Karpas-422 (cell line): ENCODE measurements at regions not wholly inside any gene's neighbourhood (a gene's known extent, or its start where the extent isn't known, plus 50 kb on each side); places are given as distances from the start of the nearest gene placed in this dataset.
A peak's percentile ranks its signal among the peaks of the same experiment; 100 is the strongest.
"Not testable (repeated sequence)": the region's sequence is repeated elsewhere in the genome, so short reads cannot be mapped to it uniquely, and the experiment has no call there.

ENCODE experiments used
- DNase-seq: peaks from one replicate; pipeline ENCODE4 v3.0.0-alpha.2; 2015
- H2AFZ ChIP-seq: fragments of 200-600 bp; sonication (generic); 2 replicates; pipeline ENCODE4 v1.6.1; 2014; ENCODE audit warnings: antibody characterized with exemption, low read length, mixed read lengths
- H3K27ac ChIP-seq: fragments of 200-600 bp; sonication (generic); 2 replicates; pipeline ENCODE4 v1.5.1; 2014; ENCODE audit warnings: mild to moderate bottlenecking, low read length, moderate library complexity
- H3K27me3 ChIP-seq: fragments of 200-600 bp; sonication (generic); 2 replicates; pipeline ENCODE4 v1.6.1; 2014; ENCODE audit warnings: low read length, mixed read lengths
- H3K36me3 ChIP-seq: fragments of 200-600 bp; sonication (generic); 2 replicates; pipeline ENCODE4 v1.6.1; 2014; ENCODE audit warnings: low read length, mixed read lengths; ENCODE audit not compliant: insufficient read depth
- H3K4me1 ChIP-seq: fragments of 200-600 bp; sonication (generic); 2 replicates; pipeline ENCODE4 v1.6.1; 2014; ENCODE audit warnings: mild to moderate bottlenecking, low read length, mixed read lengths
- H3K4me2 ChIP-seq: fragments of 200-600 bp; sonication (generic); 2 replicates; pipeline ENCODE4 v1.6.1; 2014; ENCODE audit warnings: low read length, low read depth, mild to moderate bottlenecking; ENCODE audit not compliant: poor library complexity, severe bottlenecking
- H3K4me3 ChIP-seq: fragments of 200-600 bp; sonication (generic); 2 replicates; pipeline ENCODE4 v1.5.1; 2014; ENCODE audit warnings: mild to moderate bottlenecking, antibody characterized with exemption, low read length, mixed read lengths
- H3K79me2 ChIP-seq: fragments of 200-600 bp; sonication (generic); 2 replicates; pipeline ENCODE4 v1.6.1; 2014; ENCODE audit warnings: mild to moderate bottlenecking, low read length, mixed read lengths
- H3K9ac ChIP-seq: fragments of 200-600 bp; sonication (generic); 2 replicates; pipeline ENCODE4 v1.6.0; 2014; ENCODE audit warnings: low read length
- H3K9me2 ChIP-seq: fragments of 200-600 bp; sonication (generic), shearing (Covaris generic); replicated peaks from 2 replicates; pipeline ENCODE4 v1.6.0; 2014; ENCODE audit warnings: mild to moderate bottlenecking, low read length, moderate library complexity; ENCODE audit not compliant: insufficient read depth
- H3K9me3 ChIP-seq: fragments of 300-700, 200-600 bp; sonication (generic); 2 replicates; pipeline ENCODE4 v1.6.1; 2014; ENCODE audit warnings: low read length, mixed read lengths
- H4K20me1 ChIP-seq: fragments of 200-600 bp; sonication (generic); 2 replicates; pipeline ENCODE4 v1.6.1; 2014; ENCODE audit warnings: mild to moderate bottlenecking, antibody characterized with exemption, low read length, low read depth; ENCODE audit not compliant: insufficient read depth

DNA sequence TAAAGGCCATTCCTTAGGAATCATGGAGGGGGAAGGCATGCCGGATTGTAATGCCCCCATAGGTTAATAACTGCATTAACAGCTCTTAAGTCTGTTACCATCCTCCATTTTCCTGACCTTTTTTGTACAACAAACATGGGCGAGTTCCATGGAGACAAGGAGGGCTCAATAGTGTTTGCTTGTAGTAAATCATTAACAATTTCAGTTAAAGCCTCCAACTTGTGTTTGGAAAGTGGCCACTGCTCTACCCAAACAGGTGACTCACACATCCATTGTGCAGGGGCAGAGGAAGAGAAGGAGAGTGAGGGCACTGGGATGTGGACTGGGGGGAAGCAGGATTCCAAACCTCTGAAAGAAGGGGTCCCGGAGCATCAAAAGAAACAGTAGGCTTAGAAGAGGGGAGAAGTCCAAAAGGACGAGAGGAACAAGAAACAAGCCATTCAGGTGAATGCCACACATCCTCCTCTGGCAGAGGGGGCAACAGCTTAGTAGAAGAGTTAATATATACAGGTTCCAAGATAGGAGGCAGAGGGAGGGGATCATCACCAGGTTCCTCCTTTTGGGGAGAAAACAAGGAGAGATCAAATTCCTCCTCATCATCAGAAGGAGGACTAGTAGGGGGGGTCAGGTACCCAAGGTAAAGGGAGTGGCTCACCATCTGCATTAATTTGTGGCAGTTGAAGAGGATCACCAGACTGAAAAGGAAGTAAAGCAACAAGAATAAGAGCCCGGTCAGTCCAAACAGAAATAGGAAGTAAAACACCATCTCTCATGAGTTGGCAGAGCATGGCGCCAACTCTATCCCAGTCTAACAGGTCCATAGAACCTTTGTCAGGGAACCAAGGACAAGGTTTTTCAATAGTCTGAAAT, 189.4 kb upstream of the RAI14 start:
- not testable (repeated sequence) for H3K4me2 ChIP-seq, H3K4me3 ChIP-seq, DNase-seq, H3K27me3 ChIP-seq, H3K27ac ChIP-seq, H4K20me1 ChIP-seq, H3K9ac ChIP-seq, H3K4me1 ChIP-seq, H3K36me3 ChIP-seq, H3K79me2 ChIP-seq, H3K9me3 ChIP-seq, H2AFZ ChIP-seq, H3K9me2 ChIP-seq

DNA sequence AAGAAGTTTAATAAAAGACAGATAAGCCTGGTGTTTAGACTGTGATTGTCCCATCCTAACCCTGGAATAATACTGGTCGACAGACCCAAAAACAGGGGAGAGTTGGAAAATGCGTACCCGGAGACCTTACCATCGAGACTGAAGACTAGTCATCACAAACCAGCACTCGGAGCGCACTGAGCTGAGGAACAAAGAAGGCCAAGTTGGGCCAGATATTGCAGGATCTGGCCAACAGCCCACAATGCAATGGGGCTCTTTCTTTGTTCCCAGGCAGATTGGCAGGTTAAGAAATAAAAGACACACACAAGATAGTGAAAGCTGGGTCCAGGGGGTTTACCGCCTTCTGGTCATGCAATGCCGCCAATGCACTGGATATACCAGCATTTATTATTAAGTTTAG, 188.7 kb upstream of the RAI14 start:
- H3K4me1 ChIP-seq, result no peaks in the 10 kb centered on the region
- DNase-seq, result no peak
- H3K9me3 ChIP-seq, result no peaks in the 10 kb centered on the region
- no peak overlapping the region for H2AFZ ChIP-seq
- no peaks in the 10 kb centered on the region for H3K9me2 ChIP-seq
- no peaks in the 10 kb centered on the region for H3K27me3 ChIP-seq
- H4K20me1 ChIP-seq, result no peaks in the 10 kb centered on the region
- H3K9ac ChIP-seq, result no peak overlapping the region
- H3K4me2 ChIP-seq, result no peak overlapping the region
- no peaks in the 10 kb centered on the region for H3K36me3 ChIP-seq
- H3K27ac ChIP-seq, result no peak overlapping the region
- no peaks in the 10 kb centered on the region for H3K79me2 ChIP-seq
- no peak overlapping the region for H3K4me3 ChIP-seq

DNA sequence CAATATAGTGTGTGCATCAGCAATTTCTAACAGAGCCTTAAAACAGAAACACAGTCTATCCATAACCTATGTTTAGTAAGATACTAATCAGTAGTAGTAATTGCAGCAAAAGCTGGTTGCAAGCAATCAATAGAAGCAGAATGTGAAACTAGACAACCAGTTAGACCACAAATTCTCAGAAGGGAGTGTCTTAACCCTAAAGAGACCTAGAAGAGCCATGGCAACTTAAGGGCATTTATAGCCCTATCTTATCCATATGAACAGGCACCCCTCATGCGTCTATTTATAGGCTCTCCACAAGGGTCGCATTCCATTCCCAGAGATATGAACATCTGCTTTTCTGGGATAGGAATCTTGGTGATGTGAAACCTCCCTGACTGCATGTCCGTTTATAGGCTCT, 188.1 kb upstream of the RAI14 start:
- not testable (repeated sequence) for H3K79me2 ChIP-seq, H3K4me1 ChIP-seq, H3K9ac ChIP-seq, H3K27me3 ChIP-seq, H3K27ac ChIP-seq, H3K9me2 ChIP-seq, DNase-seq, H3K36me3 ChIP-seq, H2AFZ ChIP-seq, H3K9me3 ChIP-seq, H3K4me2 ChIP-seq, H3K4me3 ChIP-seq, H4K20me1 ChIP-seq

DNA sequence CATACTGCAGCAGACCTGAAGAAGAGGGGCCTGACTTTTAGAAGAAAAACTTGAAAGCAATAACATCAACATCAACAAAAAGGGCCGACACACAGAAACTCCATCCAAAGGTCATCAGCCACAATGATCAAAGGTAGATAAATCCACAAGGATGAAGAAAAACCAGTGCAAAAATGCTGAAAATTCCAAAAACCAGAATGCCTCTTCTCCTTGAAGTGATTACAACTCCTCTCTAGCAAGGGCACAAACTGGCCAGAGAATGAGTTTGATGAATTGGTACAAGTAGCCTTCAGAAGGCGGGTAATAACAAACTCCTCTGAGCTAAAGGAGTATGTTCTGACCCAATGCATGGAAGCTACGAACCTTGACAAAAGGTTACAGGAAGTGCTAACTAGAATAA, 186.2 kb upstream of the RAI14 start:
- Histone ChIP-seq H4K20me1 (no peaks in the 10 kb centered on the region), H3K9me2 (no peaks in the 10 kb centered on the region), H3K4me3 (no peak overlapping the region), H3K9ac (no peak overlapping the region), H3K4me2 (no peak overlapping the region), H3K4me1 (no peaks in the 10 kb centered on the region), H2AFZ (no peak overlapping the region), H3K36me3 (no peaks in the 10 kb centered on the region), H3K27me3 (no peaks in the 10 kb centered on the region), H3K9me3 (no peaks in the 10 kb centered on the region), H3K27ac (no peak overlapping the region), H3K79me2 (no peaks in the 10 kb centered on the region)
- DNase-seq, result no peak

DNA sequence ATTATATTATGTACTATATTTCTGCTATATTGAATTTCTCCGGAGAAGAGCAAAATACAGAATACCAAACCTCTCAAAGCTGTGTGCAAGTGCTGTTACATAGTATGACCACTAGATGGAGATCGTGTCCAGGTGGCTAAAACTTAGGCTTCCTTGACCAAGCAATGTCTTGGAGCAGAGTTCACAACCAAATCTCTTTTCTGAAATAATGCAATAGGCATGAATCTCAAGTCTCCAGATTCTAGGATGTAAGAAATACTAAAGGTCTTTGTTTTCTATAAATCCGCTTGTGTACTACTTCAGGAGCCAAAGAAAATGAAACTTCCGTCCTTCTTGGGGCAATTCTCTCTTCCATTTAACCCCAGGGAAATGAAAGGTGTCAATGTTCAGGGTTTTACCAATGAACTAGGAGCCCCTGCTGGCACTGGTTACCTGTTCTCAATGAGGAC, 181.5 kb upstream of the RAI14 start:
- no peak overlapping the region for H3K27ac ChIP-seq
- DNase-seq, result peak; percentile 75
- no peak overlapping the region for H3K4me2 ChIP-seq
- H3K9ac ChIP-seq, result no peak overlapping the region
- no peak overlapping the region for H2AFZ ChIP-seq
- no peaks in the 10 kb centered on the region for H3K36me3 ChIP-seq
- no peaks in the 10 kb centered on the region for H3K4me1 ChIP-seq
- H3K9me3 ChIP-seq, result no peaks in the 10 kb centered on the region
- H4K20me1 ChIP-seq, result no peaks in the 10 kb centered on the region
- no peaks in the 10 kb centered on the region for H3K27me3 ChIP-seq
- H3K9me2 ChIP-seq, result no peaks in the 10 kb centered on the region
- H3K79me2 ChIP-seq, result no peaks in the 10 kb centered on the region
- no peak overlapping the region for H3K4me3 ChIP-seq

DNA sequence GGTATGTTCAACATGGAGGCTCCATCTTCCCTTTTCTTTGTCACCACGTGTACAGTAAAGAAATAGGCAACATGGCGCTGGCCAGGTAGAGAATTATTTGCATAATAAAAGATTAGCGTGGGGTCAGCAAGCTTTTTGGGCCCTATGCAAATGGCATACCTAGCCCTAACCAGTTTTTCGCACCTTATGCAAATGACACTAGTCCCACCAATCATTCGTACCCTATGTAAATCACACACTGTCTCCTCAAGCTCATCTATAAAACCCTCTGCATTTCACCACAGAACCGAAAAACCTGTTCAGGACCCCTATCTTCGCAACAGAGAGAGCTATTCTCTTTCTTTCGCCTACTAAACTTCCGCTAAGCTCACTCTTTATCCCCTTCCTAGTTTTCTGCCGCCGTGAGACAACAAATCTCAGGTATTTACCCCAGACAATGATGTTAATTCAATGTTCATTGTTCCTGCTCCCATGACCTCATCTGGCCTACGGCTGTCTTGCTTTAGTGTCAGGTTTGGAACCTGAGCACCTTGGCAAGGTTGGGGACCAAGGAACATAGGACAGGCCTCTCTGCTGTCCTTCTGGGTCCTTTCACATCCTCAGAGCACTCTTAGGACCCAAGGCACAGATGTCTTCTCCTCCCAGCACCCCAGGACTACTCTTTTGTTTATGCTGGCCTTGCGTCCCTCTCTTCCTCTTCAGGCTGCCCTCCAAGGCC, 180.7 kb upstream of the RAI14 start:
- H3K79me2 ChIP-seq, result no peaks in the 10 kb centered on the region
- H3K27ac ChIP-seq, result no peak overlapping the region
- no peak overlapping the region for H3K9ac ChIP-seq
- no peak overlapping the region for H3K4me2 ChIP-seq
- H3K36me3 ChIP-seq, result no peaks in the 10 kb centered on the region
- no peaks in the 10 kb centered on the region for H3K4me1 ChIP-seq
- no peaks in the 10 kb centered on the region for H3K9me3 ChIP-seq
- DNase-seq, result no peak
- H4K20me1 ChIP-seq, result no peaks in the 10 kb centered on the region
- no peaks in the 10 kb centered on the region for H3K27me3 ChIP-seq
- H2AFZ ChIP-seq, result no peak overlapping the region
- no peak overlapping the region for H3K4me3 ChIP-seq
- no peaks in the 10 kb centered on the region for H3K9me2 ChIP-seq

DNA sequence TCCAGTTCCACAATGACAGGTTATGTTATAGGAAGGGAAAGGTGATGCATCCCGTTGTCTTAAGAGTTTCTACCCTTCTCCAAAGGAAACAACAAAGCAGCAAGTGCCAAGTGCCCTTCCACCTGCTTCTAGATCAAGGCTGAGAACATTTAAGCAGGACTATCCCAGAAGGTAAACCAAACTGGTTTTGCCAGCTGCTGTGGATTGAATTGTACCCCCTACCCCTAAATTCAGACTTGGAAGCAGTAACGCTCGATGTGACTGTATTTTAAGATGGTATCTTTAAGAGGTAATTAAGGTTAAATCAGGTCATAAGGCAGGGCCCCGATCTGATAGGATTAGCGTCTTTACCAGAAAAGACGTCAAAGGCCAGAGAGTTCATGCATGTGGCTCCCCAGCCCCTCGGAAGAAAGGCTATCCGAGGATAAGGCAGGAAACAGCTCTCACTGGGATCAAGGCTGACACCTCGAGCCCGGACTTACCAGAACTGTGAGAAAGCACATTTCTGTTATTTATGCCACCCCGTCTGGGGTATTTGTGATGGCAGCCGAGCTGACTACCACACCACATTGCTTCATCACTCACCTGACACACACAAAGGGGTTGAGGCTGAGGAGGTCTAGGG, 179.1 kb upstream of the RAI14 start:
- no peak overlapping the region for H3K4me3 ChIP-seq
- H3K27me3 ChIP-seq, result no peaks in the 10 kb centered on the region
- H3K9ac ChIP-seq, result no peak overlapping the region
- no peak overlapping the region for H2AFZ ChIP-seq
- H3K4me1 ChIP-seq, result no peaks in the 10 kb centered on the region
- no peaks in the 10 kb centered on the region for H3K9me2 ChIP-seq
- H3K9me3 ChIP-seq, result no peaks in the 10 kb centered on the region
- no peaks in the 10 kb centered on the region for H3K79me2 ChIP-seq
- H3K36me3 ChIP-seq, result no peaks in the 10 kb centered on the region
- no peak for DNase-seq
- H3K27ac ChIP-seq, result no peak overlapping the region
- no peak overlapping the region for H3K4me2 ChIP-seq
- H4K20me1 ChIP-seq, result no peaks in the 10 kb centered on the region

DNA sequence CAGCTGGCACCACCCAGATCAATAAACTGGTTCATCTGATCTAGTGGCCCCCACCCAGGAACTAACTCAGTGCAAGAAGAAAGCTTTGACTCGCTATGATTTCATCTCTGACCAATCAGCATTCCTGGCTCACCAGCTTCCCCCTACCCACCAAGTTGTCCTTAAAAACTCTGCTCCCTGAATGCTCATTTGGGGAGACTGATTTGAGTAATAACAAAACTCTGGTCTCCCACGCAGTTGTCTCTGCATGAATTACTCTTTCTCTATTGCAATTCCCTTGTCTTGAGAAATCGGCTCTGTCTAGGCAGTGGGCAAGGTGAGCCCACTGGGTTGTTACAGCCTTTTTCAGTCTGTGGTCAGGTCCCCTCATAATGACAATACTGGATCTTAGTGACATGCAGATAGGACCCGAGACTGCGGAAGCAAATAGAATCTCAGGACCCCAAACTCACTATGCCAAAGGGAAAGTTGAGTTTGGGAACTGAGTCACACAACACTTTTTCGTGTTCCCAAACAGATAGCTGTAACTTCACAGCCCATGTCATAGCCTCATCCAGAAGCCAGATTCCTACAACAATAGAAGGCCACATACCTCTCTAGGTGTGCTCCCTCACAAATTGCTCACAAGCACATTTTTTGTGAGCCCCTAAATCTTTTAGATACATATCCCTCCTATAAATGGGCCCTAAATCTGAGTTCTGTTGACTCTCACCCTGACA, 175.2 kb upstream of the RAI14 start:
- H3K4me3 ChIP-seq, result no peak overlapping the region
- no peaks in the 10 kb centered on the region for H3K9me2 ChIP-seq
- H2AFZ ChIP-seq, result no peak overlapping the region
- DNase-seq, result no peak
- no peak overlapping the region for H3K4me2 ChIP-seq
- no peaks in the 10 kb centered on the region for H3K27me3 ChIP-seq
- H3K9ac ChIP-seq, result no peak overlapping the region
- H3K27ac ChIP-seq, result no peak overlapping the region
- H3K9me3 ChIP-seq, result no peaks in the 10 kb centered on the region
- no peaks in the 10 kb centered on the region for H3K36me3 ChIP-seq
- H3K79me2 ChIP-seq, result no peaks in the 10 kb centered on the region
- H4K20me1 ChIP-seq, result no peaks in the 10 kb centered on the region
- no peaks in the 10 kb centered on the region for H3K4me1 ChIP-seq
